DOHH2 (cell line): ENCODE measurements at regions not wholly inside any gene's neighbourhood (a gene's known extent, or its start where the extent isn't known, plus 50 kb on each side); places are given as distances from the start of the nearest gene placed in this dataset.

Source experiments
- H3F3A ChIP-seq: fragments of 200-600 bp; sonication (generic), shearing (Covaris generic); 2 replicates; pipeline ENCODE4 v1.6.0; 2016; ENCODE audit warnings: antibody characterized with exemption, mild to moderate bottlenecking; ENCODE audit not compliant: control insufficient read depth, insufficient read depth
- H3K27ac ChIP-seq: fragments of 200-600 bp; sonication (generic); 2 replicates; pipeline ENCODE4 v1.5.1; 2014; ENCODE audit warnings: low read depth, mild to moderate bottlenecking, low read length, moderate library complexity
- H3K27me3 ChIP-seq: fragments of 200-600 bp; sonication (generic); 2 replicates; pipeline ENCODE4 v1.6.1; 2014; ENCODE audit warnings: mild to moderate bottlenecking, low read length, mixed read lengths; ENCODE audit not compliant: control insufficient read depth
- H3K36me3 ChIP-seq: fragments of 200-600 bp; sonication (generic); 2 replicates; pipeline ENCODE4 v1.6.1; 2014; ENCODE audit warnings: mild to moderate bottlenecking, low read length, moderate library complexity, mixed read lengths; ENCODE audit not compliant: control insufficient read depth
- H3K4me1 ChIP-seq: fragments of 200-600 bp; sonication (generic); 2 replicates; pipeline ENCODE4 v1.6.1; 2014; ENCODE audit warnings: mild to moderate bottlenecking, low read length, mixed read lengths; ENCODE audit not compliant: control insufficient read depth
- H3K4me2 ChIP-seq: fragments of 200-600 bp; sonication (generic); 2 replicates; pipeline ENCODE4 v1.6.0; 2014; ENCODE audit warnings: mild to moderate bottlenecking, low read length, moderate library complexity
- H3K4me3 ChIP-seq: fragments of 200-600 bp; sonication (generic); 2 replicates; pipeline ENCODE4 v1.5.1; 2014; ENCODE audit warnings: mild to moderate bottlenecking, low read length, mixed read lengths
- H3K79me2 ChIP-seq: fragments of 200-600 bp; sonication (generic); 2 replicates; pipeline ENCODE4 v1.6.1; 2014; ENCODE audit warnings: mild to moderate bottlenecking, low read length, mixed read lengths; ENCODE audit not compliant: control insufficient read depth
- H3K9me2 ChIP-seq: fragments of 200-600 bp; sonication (generic); replicated peaks from 2 replicates; pipeline ENCODE4 v1.6.1; 2014; ENCODE audit warnings: mild to moderate bottlenecking, low read length, mixed read lengths; ENCODE audit not compliant: control insufficient read depth
- H3K9me3 ChIP-seq: fragments of 200-600 bp; sonication (generic); 2 replicates; pipeline ENCODE4 v1.6.1; 2014; ENCODE audit warnings: antibody characterized with exemption, low read length, mixed read lengths; ENCODE audit not compliant: control insufficient read depth, insufficient read depth
- H4K20me1 ChIP-seq: fragments of 200-600 bp; sonication (generic); 2 replicates; pipeline ENCODE4 v1.6.0; 2014; ENCODE audit warnings: low read depth, mild to moderate bottlenecking, antibody characterized with exemption, low read length, moderate library complexity; ENCODE audit not compliant: control insufficient read depth, insufficient read depth
- EZH2phosphoT487 ChIP-seq: fragments of 200-600 bp; sonication (generic); IDR thresholded peaks from 2 replicates; pipeline ENCODE4 v1.6.1; 2017; ENCODE audit warnings: borderline replicate concordance, mild to moderate bottlenecking, antibody characterized with exemption, low read length, moderate library complexity, mixed read lengths
- TF ChIP-seq, protein P1 (sequence below): fragments of 200-600 bp; sonication (generic); IDR thresholded peaks from one replicate; pipeline ENCODE4 v1.5.1; 2014; ENCODE audit warnings: antibody characterized with exemption, mild to moderate bottlenecking, low read depth, low read length; ENCODE audit not compliant: poor library complexity, severe bottlenecking

DNA sequence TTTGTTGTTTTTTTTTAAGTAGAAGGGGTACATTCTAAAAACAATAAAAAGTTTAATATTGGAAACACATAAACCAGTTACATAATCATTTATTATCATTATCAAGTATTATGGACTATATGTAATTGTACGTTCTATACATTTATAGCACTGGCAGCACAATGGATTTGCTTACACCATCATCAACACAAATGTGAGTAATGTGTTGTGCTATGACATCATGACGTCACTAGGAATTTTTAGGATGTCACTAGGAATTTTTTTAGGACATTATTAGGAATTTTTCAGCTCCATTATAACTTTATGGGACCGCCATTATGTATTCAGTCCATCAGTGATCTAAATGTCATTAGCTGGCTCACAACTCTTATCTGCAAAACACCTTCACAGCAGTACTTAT is 126.8 kb upstream of the SYT10 start:
- H3K27ac ChIP-seq, result no peak overlapping the region
- H3K9me3 ChIP-seq, result peaks cover 5% of the 10 kb centered on the region; the same call in 1 of the 2 replicates
- H3K4me3 ChIP-seq, result no peak overlapping the region
- H3K9me2 ChIP-seq, result no peaks in the 10 kb centered on the region
- no peaks in the 10 kb centered on the region for H3K4me1 ChIP-seq
- no peaks in the 10 kb centered on the region for H3K27me3 ChIP-seq
- H3K4me2 ChIP-seq, result no peak overlapping the region
- no peaks in the 10 kb centered on the region for H3K79me2 ChIP-seq
- H3K36me3 ChIP-seq, result no peaks in the 10 kb centered on the region
- no peaks in the 10 kb centered on the region for H3F3A ChIP-seq
- no peak for TF ChIP-seq EZH2phosphoT487
- TF ChIP-seq, protein P1, sequence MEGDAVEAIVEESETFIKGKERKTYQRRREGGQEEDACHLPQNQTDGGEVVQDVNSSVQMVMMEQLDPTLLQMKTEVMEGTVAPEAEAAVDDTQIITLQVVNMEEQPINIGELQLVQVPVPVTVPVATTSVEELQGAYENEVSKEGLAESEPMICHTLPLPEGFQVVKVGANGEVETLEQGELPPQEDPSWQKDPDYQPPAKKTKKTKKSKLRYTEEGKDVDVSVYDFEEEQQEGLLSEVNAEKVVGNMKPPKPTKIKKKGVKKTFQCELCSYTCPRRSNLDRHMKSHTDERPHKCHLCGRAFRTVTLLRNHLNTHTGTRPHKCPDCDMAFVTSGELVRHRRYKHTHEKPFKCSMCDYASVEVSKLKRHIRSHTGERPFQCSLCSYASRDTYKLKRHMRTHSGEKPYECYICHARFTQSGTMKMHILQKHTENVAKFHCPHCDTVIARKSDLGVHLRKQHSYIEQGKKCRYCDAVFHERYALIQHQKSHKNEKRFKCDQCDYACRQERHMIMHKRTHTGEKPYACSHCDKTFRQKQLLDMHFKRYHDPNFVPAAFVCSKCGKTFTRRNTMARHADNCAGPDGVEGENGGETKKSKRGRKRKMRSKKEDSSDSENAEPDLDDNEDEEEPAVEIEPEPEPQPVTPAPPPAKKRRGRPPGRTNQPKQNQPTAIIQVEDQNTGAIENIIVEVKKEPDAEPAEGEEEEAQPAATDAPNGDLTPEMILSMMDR, result no peak
- H4K20me1 ChIP-seq, result no peaks in the 10 kb centered on the region

DNA sequence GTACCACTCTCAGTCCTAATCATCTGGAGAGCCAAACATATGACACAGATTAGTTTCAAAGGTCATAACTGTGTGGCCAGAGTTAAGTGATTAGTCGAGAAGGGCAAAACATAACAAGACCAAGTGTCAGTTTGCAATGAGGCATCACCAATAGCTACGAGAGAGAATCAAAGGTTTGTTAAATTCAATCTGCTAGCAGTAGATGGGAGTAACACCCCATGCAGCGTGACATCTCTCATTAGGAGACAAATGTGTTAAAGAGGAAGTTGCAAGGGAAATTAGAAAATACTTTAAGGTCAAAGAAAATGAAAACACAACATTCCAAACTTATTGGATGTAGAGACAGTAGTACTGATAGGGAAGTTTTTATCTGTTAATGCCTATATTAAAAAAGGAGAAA is 135.7 kb upstream of the SYT10 start:
- Histone ChIP-seq H3K4me1 (no peaks in the 10 kb centered on the region), H3K9me3 (no peaks in the 10 kb centered on the region), H3K27me3 (no peaks in the 10 kb centered on the region), H3K79me2 (no peaks in the 10 kb centered on the region), H3F3A (no peaks in the 10 kb centered on the region), H3K27ac (no peak overlapping the region), H3K36me3 (no peaks in the 10 kb centered on the region), H4K20me1 (no peaks in the 10 kb centered on the region), H3K4me3 (no peak overlapping the region), H3K9me2 (no peaks in the 10 kb centered on the region), H3K4me2 (no peak overlapping the region)
- TF ChIP-seq, protein P1, result no peak
- no peak for TF ChIP-seq EZH2phosphoT487

DNA sequence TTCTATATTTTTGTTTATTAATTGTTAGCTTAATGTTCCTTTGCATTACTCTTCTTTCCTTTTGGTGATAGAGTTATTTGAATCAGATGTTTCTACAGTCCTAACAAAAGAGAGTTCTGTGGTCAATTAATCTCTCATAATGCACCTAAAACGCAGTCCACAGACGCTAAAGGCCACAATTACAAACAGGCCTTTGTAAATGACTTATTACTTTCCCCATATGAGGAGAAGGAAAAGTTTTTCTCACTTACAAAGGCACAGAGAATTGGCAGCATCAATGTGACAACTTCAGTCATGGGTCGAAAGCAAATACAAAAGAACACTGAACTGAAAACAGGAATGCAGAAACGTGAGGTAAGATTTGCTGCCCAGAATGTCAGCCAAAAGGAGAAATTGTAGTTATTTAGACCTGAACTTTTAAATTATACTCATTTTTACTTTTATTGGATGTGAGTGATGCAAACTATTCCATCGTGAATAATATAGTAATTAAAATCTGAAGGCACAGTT is 142.0 kb upstream of the SYT10 start:
- Histone ChIP-seq H4K20me1 (no peaks in the 10 kb centered on the region), H3F3A (no peaks in the 10 kb centered on the region), H3K27ac (no peak overlapping the region), H3K9me3 (no peaks in the 10 kb centered on the region), H3K4me3 (no peak overlapping the region), H3K79me2 (no peaks in the 10 kb centered on the region), H3K36me3 (no peaks in the 10 kb centered on the region), H3K9me2 (no peaks in the 10 kb centered on the region), H3K4me2 (no peak overlapping the region), H3K27me3 (no peaks in the 10 kb centered on the region), H3K4me1 (no peaks in the 10 kb centered on the region)
- TF ChIP-seq, protein P1, result no peak
- TF ChIP-seq EZH2phosphoT487, result no peak

DNA sequence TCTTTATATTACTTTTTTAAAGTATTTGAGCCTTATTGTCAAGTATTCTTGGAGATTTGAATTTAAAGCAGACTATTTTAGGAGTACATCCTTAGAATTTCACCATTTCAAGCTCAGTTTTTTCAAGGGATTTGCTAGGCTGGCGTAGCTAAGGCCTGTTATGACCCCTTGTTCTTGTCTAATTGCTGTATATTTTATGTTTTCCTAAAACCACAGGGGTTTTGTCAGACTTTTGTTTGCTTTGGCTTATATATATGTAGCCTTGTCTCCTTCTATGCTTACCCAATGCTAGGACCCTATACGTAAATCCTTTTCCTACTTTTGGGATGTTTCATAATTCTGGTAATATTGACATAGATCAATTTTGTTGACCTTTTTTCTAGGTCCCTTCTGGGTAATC is 147.0 kb upstream of the SYT10 start:
- TF ChIP-seq EZH2phosphoT487, result no peak
- Histone ChIP-seq H3F3A (no peaks in the 10 kb centered on the region), H4K20me1 (no peaks in the 10 kb centered on the region), H3K27me3 (no peaks in the 10 kb centered on the region), H3K9me2 (no peaks in the 10 kb centered on the region), H3K79me2 (no peaks in the 10 kb centered on the region), H3K27ac (no peak overlapping the region), H3K36me3 (no peaks in the 10 kb centered on the region), H3K4me1 (no peaks in the 10 kb centered on the region), H3K4me3 (no peak overlapping the region), H3K4me2 (no peak overlapping the region), H3K9me3 (no peaks in the 10 kb centered on the region)
